NCI-H226 (cell line): ENCODE measurements at regions not wholly inside any gene's neighbourhood (a gene's known extent, or its start where the extent isn't known, plus 50 kb on each side); places are given as distances from the start of the nearest gene placed in this dataset.

ENCODE experiments used
- DNase-seq: peaks from one replicate; pipeline ENCODE4 v3.0.0-alpha.2; 2015

- no peak for DNase-seq
Observed at GRCh38 chr5:54366707-54367106, 56.3 kb upstream of the ARL15 start.

DNA sequence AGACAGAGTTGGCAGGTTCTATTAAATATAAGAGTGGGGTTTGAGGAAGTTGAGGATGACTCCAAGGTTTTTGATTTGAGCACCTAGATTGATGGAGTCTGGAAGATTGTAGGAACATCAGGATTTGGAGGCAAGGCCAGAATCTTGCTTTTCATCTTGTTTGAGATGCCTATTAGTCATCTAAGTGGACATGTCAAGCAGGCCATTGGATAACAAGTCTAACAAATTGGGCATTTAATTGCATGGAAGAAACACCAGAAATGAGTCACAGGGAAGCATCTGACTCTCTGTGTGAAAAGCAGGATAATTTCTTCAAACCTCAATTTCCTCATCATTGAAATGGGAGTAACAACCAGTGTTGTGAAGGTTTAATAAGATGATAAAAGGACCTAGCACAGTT is 53.3 kb upstream of the ARL15 start:
- peak; percentile 43 for DNase-seq

DNA sequence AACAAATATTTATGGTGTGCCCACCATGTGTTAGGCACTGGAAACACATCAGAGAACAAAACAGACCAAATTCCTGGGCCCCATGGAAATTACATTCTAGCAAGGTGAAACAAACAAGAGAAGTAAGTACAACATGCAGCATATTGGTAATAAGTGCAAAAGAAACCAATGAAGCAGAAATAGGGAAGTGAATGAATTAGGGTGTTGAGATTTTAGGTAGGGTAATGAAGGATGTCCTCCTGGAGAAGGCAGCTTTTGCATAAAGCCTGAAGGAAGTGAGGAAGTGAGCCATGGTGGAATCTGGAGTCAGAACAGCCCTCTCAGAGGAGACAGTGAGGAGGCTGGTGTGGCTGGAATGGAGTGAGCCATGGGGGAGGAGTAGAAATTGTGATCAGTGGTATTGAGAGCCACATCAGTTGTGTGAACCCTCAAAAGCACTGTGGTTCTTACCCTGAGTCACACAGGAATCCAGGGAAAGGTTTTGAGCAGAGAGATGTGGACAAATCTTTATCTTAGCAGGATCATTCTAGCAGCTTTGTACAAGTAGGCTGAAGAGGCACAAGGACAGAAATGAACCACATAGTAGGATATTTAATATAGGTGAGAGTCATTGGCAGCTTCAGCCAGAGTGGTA is 52.7 kb upstream of the ARL15 start:
- peak; percentile 34 for DNase-seq

DNA sequence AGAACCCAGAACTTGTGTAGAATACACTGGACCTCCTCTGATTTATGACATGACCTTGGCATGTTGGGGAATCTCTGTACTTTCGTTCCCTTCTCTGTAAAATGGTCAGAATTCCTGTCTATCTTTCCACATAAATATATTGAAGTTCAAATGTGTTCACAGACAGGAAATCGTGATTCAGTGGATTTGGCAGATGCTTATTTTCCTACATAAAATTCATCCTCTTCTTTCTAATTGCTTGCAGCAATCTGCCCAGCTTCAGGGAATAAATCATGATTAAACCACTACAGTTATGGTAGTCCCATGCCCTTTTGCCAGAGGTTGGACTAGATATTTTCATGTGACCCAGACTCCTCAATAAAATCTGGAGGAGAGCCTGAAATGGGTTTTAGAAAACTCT is 52.1 kb upstream of the ARL15 start:
- DNase-seq: peak; percentile 56

- no peak for DNase-seq
Observed at GRCh38 chr5:54361691-54362411, 51.5 kb upstream of the ARL15 start.

- DNase-seq: peak; percentile 20
Observed at GRCh38 chr5:54360925-54361662, 50.7 kb upstream of the ARL15 start.
